A673 (cell line): ENCODE measurements at regions not wholly inside any gene's neighbourhood (a gene's known extent, or its start where the extent isn't known, plus 50 kb on each side); places are given as distances from the start of the nearest gene placed in this dataset.

Experiments used
- EZH2 ChIP-seq: fragments of 200-600 bp; sonication (generic); IDR thresholded peaks from 2 replicates; pipeline ENCODE4 v1.6.1; 2017; ENCODE audit warnings: borderline replicate concordance, low read depth, mild to moderate bottlenecking, mixed read lengths, antibody characterized with exemption, low read length; ENCODE audit not compliant: poor library complexity, severe bottlenecking
- TF ChIP-seq, protein P1 (sequence below): fragments of 300-800, 200-600 bp; sonication (generic); conservative IDR thresholded peaks from 2 replicates; pipeline ENCODE4 v1.5.1; 2017; ENCODE audit warnings: low read depth, mild to moderate bottlenecking, antibody characterized with exemption, low read length, moderate library complexity, mixed read lengths

DNA sequence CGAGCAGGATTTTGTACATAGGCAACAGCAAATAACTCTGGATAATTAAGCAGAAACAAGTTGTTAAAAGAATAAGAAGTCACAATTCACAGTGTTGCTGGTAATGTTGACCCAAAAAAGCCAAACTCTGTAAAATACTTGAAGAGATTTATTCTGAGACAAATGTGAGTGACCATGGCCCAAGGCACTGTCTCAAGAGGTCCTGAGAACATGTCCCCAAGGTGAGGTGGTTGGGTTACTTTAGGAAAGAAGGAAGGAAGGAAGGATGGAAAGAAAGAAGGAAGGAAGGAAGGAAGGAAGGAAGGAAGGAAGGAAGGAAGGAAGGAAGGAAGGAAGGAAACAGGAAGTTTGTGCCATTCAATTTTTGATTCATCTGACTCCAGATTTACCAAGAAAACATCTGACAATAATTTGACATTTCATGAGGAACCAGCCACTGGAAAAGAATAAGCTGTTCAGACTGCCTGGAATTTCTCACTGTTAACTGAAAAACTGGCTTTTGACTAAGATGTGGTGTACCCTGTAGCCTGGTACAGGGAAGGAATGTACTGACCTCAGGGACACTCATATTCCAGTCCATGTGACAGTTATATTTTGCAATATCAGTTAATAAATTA, 295.9 kb upstream of the TNC start:
- TF ChIP-seq, protein P1, sequence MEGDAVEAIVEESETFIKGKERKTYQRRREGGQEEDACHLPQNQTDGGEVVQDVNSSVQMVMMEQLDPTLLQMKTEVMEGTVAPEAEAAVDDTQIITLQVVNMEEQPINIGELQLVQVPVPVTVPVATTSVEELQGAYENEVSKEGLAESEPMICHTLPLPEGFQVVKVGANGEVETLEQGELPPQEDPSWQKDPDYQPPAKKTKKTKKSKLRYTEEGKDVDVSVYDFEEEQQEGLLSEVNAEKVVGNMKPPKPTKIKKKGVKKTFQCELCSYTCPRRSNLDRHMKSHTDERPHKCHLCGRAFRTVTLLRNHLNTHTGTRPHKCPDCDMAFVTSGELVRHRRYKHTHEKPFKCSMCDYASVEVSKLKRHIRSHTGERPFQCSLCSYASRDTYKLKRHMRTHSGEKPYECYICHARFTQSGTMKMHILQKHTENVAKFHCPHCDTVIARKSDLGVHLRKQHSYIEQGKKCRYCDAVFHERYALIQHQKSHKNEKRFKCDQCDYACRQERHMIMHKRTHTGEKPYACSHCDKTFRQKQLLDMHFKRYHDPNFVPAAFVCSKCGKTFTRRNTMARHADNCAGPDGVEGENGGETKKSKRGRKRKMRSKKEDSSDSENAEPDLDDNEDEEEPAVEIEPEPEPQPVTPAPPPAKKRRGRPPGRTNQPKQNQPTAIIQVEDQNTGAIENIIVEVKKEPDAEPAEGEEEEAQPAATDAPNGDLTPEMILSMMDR, result no peak
- TF ChIP-seq EZH2, result no peak
